C4-2B (cell line): ENCODE measurements at regions not wholly inside any gene's neighbourhood (a gene's known extent, or its start where the extent isn't known, plus 50 kb on each side); places are given as distances from the start of the nearest gene placed in this dataset.

Experiments used
- CTCF ChIP-seq: fragments of 450-650 bp; conservative IDR thresholded peaks from 2 replicates; pipeline ENCODE4 v1.5.1; 2017; ENCODE audit warnings: mild to moderate bottlenecking
- ZFX ChIP-seq: fragments of 450-650 bp; IDR thresholded peaks from 2 replicates; pipeline ENCODE4 v1.6.1; 2017

- TF ChIP-seq CTCF: no peak
- TF ChIP-seq ZFX: no peak
Observed at GRCh38 chr6:76681781-76682180, 609.3 kb upstream of the IMPG1 start.
